SU-DHL-6 (cell line): ENCODE measurements at regions not wholly inside any gene's neighbourhood (a gene's known extent, or its start where the extent isn't known, plus 50 kb on each side); places are given as distances from the start of the nearest gene placed in this dataset.
"Not testable (repeated sequence)": the region's sequence is repeated elsewhere in the genome, so short reads cannot be mapped to it uniquely, and the experiment has no call there.

ENCODE experiments used
- H2AFZ ChIP-seq: fragments of 200-600 bp; sonication (generic); 2 replicates; pipeline ENCODE4 v1.6.1; 2014; ENCODE audit warnings: low read depth, mild to moderate bottlenecking, moderate library complexity, mixed read lengths, antibody characterized with exemption, low read length; ENCODE audit not compliant: severe bottlenecking
- H3F3A ChIP-seq: fragments of 200-600 bp; shearing (Covaris generic); 2 replicates; pipeline ENCODE4 v1.6.0; 2016; ENCODE audit warnings: antibody characterized with exemption, mild to moderate bottlenecking; ENCODE audit not compliant: insufficient read depth
- H3K27ac ChIP-seq: fragments of 200-600 bp; sonication (generic); 2 replicates; pipeline ENCODE4 v1.5.1; 2016; ENCODE audit warnings: low read depth, mild to moderate bottlenecking, low read length, moderate library complexity, mixed read lengths
- H3K27me3 ChIP-seq: fragments of 200-600 bp; sonication (generic), shearing (Covaris generic); 2 replicates; pipeline ENCODE4 v1.6.0; 2014; ENCODE audit warnings: mild to moderate bottlenecking, low read length
- H3K36me3 ChIP-seq: fragments of 200-600 bp; sonication (generic); 2 replicates; pipeline ENCODE4 v1.6.1; 2014; ENCODE audit warnings: mild to moderate bottlenecking, low read length, mixed read lengths
- H3K4me2 ChIP-seq: fragments of 300-600, 200-600 bp; shearing (Covaris generic), sonication (generic); 2 replicates; pipeline ENCODE4 v1.6.0; 2014; ENCODE audit warnings: low read length, low read depth, mild to moderate bottlenecking; ENCODE audit not compliant: poor library complexity, severe bottlenecking
- H3K4me3 ChIP-seq: fragments of 200-600 bp; sonication (generic); 2 replicates; pipeline ENCODE4 v1.5.1; 2014; ENCODE audit warnings: antibody characterized with exemption, low read length, mild to moderate bottlenecking, mixed read lengths; ENCODE audit not compliant: insufficient read depth, poor library complexity, severe bottlenecking
- H3K79me2 ChIP-seq: fragments of 200-600 bp; sonication (generic); 2 replicates; pipeline ENCODE4 v1.6.1; 2014; ENCODE audit warnings: mild to moderate bottlenecking, low read length, moderate library complexity; ENCODE audit not compliant: insufficient read depth
- H3K9ac ChIP-seq: fragments of 200-600 bp; sonication (generic); 2 replicates; pipeline ENCODE4 v1.7.0; 2014; ENCODE audit warnings: mild to moderate bottlenecking, low read length
- H3K9me2 ChIP-seq: fragments of 200-600 bp; sonication (generic); replicated peaks from 2 replicates; pipeline ENCODE4 v1.6.1; 2014; ENCODE audit warnings: low read length; ENCODE audit not compliant: insufficient read depth
- H3K9me3 ChIP-seq: fragments of 200-600 bp; sonication (generic); 2 replicates; pipeline ENCODE4 v1.6.1; 2014; ENCODE audit warnings: low read length, mixed read lengths; ENCODE audit not compliant: insufficient read depth
- H4K20me1 ChIP-seq: fragments of 200-600 bp; sonication (generic); 2 replicates; pipeline ENCODE4 v1.6.1; 2014; ENCODE audit warnings: low read depth, mild to moderate bottlenecking, antibody characterized with exemption, low read length, moderate library complexity, mixed read lengths
- CTCF ChIP-seq: fragments of 200-600 bp; sonication (generic); IDR thresholded peaks from one replicate; pipeline ENCODE4 v1.5.1; 2017; ENCODE audit warnings: antibody characterized with exemption, mild to moderate bottlenecking, low read length, moderate library complexity; ENCODE audit not compliant: insufficient read depth, poor library complexity, severe bottlenecking
- EZH2phosphoT487 ChIP-seq: fragments of 200-600 bp; sonication (generic), shearing (Covaris generic); conservative IDR thresholded peaks from 2 replicates; pipeline ENCODE4 v1.6.1; 2018; ENCODE audit warnings: mild to moderate bottlenecking, antibody characterized with exemption, low read length, moderate library complexity, mixed read lengths

GRCh38 chr14:83912032-83912642 is 1617.8 kb upstream of the FLRT2 start:
- H3K27ac ChIP-seq, result no peak overlapping the region
- no peaks in the 10 kb centered on the region for H3K36me3 ChIP-seq
- H3K9me3 ChIP-seq, result no peaks in the 10 kb centered on the region
- H3K4me2 ChIP-seq, result no peak overlapping the region
- H2AFZ ChIP-seq, result no peak overlapping the region
- no peak overlapping the region for H3K4me3 ChIP-seq
- no peaks in the 10 kb centered on the region for H4K20me1 ChIP-seq
- no peaks in the 10 kb centered on the region for H3K79me2 ChIP-seq
- TF ChIP-seq EZH2phosphoT487, result no peak
- TF ChIP-seq CTCF, result no peak
- no peaks in the 10 kb centered on the region for H3K9me2 ChIP-seq
- H3K27me3 ChIP-seq, result no peaks in the 10 kb centered on the region
- no peaks in the 10 kb centered on the region for H3F3A ChIP-seq
- no peak overlapping the region for H3K9ac ChIP-seq

- H3K4me2 ChIP-seq, result no peak overlapping the region
- no peaks in the 10 kb centered on the region for H3F3A ChIP-seq
- no peaks in the 10 kb centered on the region for H3K27me3 ChIP-seq
- H3K9ac ChIP-seq, result no peak overlapping the region
- no peak overlapping the region for H3K27ac ChIP-seq
- H3K9me2 ChIP-seq, result no peaks in the 10 kb centered on the region
- no peaks in the 10 kb centered on the region for H4K20me1 ChIP-seq
- H3K4me3 ChIP-seq, result no peak overlapping the region
- H3K36me3 ChIP-seq, result no peaks in the 10 kb centered on the region
- no peak overlapping the region for H2AFZ ChIP-seq
- no peaks in the 10 kb centered on the region for H3K79me2 ChIP-seq
- H3K9me3 ChIP-seq, result no peaks in the 10 kb centered on the region
- TF ChIP-seq EZH2phosphoT487 (no peak), CTCF (no peak)
Measured at GRCh38 chr14:83913476-83913875, 1616.5 kb upstream of the FLRT2 start.

- H3K79me2 ChIP-seq, result no peaks in the 10 kb centered on the region
- no peaks in the 10 kb centered on the region for H4K20me1 ChIP-seq
- H3K36me3 ChIP-seq, result no peaks in the 10 kb centered on the region
- no peaks in the 10 kb centered on the region for H3K9me3 ChIP-seq
- H3K4me2 ChIP-seq, result no peak overlapping the region
- no peak overlapping the region for H3K27ac ChIP-seq
- no peak for TF ChIP-seq EZH2phosphoT487
- no peak for TF ChIP-seq CTCF
- no peaks in the 10 kb centered on the region for H3K9me2 ChIP-seq
- H2AFZ ChIP-seq, result no peak overlapping the region
- no peaks in the 10 kb centered on the region for H3F3A ChIP-seq
- no peaks in the 10 kb centered on the region for H3K27me3 ChIP-seq
- no peak overlapping the region for H3K4me3 ChIP-seq
- no peak overlapping the region for H3K9ac ChIP-seq
Measured at GRCh38 chr14:83918546-83918945, 1611.4 kb upstream of the FLRT2 start.

GRCh38 chr14:83919675-83920074 is 1610.3 kb upstream of the FLRT2 start:
- H3K9me2 ChIP-seq, H3K36me3 ChIP-seq, H3K27ac ChIP-seq, H3K4me2 ChIP-seq, H3K27me3 ChIP-seq, H2AFZ ChIP-seq, H3K9me3 ChIP-seq, H3K9ac ChIP-seq, H4K20me1 ChIP-seq, H3K79me2 ChIP-seq, H3F3A ChIP-seq, H3K4me3 ChIP-seq: not testable (repeated sequence)
